ENCODE measurements at regions not wholly inside any gene's neighbourhood (a gene's known extent, or its start where the extent isn't known, plus 50 kb on each side); places are given as distances from the start of the nearest gene placed in this dataset.
"Not testable (repeated sequence)": the region's sequence is repeated elsewhere in the genome, so short reads cannot be mapped to it uniquely, and the experiment has no call there.

DNA sequence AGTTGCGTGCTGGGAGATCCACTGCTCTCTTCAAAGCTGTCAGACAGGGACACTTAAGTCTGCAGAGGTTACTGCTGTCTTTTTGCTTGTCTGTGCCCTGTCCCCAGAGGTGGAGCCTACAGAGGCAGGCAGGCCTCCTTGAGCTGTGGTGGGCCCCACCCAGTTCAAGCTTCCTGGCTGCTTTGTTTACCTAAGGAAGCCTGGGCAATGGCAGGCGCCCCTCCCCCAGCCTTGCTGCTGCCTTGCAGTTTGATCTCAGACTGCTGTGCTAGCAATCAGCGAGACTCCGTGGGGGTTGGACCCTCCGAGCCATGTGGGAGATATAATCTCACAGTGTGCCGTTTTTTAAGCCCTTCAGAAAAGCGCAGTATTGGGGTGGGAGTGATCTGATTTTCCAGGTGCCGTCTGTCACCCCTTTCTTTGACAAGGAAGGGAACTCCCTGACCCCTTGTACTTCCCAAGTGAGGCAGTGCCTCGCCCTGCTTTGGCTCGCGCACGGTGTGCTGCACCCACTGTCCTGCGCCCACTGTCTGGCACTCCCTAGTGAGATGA, 340.6 kb downstream of the PAX1 start:
- DNase-seq: not testable (repeated sequence)

DNA sequence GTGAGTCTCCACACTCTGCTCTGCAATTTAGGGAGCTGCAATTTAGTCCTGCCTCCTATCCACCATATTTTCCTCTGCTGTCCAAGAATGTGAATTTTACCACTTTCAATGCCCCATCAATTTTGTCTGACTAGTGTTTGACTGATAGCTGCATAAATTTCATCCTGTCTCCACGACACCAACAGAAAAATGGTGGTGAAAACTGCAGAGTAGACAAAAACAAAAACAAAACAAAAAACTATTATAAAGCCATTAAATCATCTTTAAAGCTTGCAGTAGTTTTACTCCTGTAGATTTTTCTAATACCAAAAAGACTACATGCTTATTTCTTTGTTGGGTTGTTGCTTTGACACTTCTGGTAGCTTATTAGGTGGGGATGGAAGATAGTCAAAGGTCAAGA, 322.0 kb downstream of the PAX1 start:
- DNase-seq: no peak

DNA sequence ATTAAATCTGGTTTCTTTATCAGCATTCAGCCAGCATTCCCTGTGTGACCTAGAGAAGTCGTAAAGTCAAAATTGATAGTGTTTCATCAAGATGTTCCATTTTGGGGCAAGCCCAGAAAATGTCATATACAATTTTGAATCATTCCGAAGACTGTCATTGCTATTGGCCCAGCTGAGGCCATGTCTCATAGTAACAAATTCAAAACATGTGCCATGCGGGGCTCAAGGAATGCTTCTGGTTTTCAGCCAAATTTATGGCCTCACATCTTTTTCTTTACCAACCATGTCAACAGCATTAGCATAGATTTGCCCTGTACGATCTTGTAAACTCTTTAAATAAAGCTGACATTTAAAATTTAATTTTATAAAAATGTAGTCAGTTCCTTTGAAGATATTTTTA, 314.7 kb downstream of the PAX1 start:
- DNase-seq: no peak

DNA sequence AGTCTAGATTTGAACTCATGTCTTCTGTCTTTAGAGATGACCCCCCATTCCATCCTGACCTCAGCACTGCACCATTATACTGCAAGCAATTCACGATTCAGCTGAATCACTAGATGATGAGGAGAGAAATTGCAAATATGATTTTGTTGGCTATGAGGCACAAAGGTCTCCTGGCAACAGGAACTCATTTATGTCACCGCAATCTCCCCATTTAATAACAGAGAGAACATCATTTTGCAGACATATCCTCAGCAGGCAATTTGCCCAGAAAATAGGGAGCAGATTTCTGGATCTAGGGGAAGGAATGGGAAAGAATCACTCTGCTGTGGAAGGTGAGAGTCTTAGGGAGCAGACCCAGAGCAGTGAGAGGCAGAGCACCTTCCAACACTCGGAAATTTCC, 303.0 kb downstream of the PAX1 start:
- no peak for DNase-seq

DNA sequence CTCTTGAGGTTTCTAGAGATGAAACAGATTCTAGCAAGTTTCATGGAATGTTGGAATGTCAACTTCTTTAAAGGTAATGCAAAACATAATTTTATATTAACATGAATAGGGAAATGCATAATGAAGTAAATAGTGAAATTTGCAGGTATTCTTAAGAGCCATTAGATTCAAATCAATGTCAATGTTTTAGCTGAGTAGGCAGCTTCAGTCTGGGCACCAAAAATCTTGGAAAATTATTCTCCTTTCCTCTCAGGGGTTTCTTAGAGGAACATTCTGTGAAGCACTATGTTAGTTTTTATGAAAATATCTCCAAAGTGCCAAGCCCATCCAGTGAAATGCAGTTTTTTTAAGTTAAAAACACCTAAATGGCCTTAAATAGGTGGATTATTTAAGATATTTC, 300.8 kb downstream of the PAX1 start:
- DNase-seq: no peak

DNA sequence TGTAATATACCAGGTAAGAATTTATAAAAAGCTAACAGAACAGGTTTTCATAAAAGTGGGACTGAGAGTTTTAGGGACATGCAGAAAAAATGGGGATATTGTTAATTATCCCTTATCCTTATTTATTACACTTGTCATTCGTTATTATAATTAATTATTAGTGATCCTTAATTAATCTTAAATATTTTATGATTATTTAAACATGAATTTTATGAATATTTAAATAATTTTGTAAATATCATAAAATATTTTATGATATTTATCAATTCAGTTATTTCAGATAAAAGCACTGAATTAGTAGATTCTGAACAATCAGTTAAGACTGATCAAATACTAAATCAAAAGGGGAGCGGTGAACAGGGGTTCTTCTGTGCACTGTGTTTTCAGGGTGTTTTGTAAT, 300.1 kb downstream of the PAX1 start:
- DNase-seq: no peak

DNA sequence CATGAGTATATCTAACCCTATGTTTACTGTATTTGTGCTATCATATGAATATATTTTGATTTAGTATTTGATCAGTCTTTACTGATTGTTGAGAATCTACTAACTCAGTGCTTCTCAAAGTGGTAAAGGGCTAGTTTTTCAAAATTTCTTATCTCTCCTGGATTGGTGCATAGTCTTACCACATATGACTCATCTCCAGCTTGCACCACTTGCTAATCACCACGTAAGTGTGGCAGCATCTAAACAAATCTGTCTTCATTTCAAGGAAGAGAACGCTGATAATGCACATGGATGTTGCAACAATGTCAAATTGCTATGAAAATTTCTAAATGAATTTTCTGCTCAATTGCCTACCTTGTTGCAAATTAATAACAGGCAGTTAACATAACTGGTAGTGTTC, 299.5 kb downstream of the PAX1 start:
- DNase-seq: no peak

DNA sequence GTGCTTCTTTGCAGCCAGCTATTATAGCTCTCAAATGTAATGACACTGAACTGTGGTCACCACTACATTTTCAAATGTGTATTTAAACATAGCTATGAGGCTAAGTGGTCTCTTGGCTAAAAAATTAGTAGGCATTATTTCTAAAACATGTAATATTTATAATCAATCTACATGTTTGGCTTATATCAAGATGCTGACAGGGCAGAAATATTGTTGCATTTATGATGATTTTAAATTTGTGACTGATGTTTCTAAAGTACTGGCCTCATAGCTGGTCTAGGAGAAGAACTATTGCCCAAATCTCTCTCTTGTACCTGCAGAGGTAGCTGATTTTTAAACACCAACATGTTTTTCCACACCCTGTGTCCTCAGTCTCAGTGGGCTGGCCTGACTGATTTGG, 298.2 kb downstream of the PAX1 start:
- DNase-seq: no peak

DNA sequence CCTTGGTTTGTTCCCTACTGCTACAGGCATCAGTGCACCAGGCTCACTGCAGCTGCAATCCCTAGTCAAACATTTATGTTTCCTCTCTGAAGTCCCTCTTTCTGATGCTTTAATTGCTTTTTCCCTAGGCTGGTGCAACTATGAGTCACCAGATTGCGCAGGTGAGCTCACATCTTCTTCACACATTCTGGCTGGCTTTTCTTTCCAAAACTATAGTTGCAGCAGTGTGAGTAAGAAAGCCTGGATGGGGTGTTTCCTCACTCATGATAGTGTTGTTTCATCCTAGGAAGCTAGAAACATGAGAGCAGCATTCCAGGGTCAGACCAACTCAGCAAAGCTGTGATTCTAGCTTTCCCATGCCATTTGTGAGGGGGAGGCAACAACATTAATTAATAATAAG, 296.4 kb downstream of the PAX1 start:
- no peak for DNase-seq

DNA sequence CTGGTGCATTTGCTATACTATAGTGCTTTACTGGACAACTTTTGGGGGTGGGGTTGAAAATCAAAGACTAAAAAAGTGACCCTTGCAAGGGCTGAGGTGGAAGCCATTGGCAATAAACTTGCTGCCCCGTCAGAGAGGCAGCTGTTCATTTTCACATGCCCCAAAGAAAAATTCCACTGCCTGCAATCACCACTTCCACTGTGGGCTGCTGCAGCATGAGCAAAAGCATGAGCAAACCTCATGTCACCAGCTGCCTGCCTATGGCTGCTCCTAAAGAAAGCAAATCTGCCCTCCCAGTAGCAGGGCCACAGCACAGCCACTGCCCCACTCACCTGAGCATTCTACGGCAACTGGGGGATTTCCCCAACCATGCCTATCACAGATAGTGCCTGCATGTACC, 290.0 kb downstream of the PAX1 start:
- DNase-seq: no peak

DNA sequence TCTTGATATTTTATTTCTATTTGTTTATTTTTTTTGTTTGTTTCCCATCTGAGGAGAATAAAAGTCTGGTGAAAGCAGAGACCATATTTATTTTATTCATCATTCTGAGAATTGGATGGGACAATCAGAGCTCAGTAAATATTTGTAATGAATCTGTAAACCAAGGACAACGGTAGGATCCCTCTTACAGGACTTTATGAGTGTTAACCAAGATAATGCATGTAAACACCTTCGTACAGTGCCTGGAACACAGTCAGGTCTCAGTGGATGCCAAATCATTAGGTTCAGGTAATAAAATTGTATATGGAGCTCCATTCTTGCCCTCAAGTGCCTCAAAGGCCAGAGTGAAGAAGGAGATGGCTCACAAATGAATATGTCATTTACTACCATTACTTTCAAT, 288.7 kb downstream of the PAX1 start:
- no peak for DNase-seq

DNA sequence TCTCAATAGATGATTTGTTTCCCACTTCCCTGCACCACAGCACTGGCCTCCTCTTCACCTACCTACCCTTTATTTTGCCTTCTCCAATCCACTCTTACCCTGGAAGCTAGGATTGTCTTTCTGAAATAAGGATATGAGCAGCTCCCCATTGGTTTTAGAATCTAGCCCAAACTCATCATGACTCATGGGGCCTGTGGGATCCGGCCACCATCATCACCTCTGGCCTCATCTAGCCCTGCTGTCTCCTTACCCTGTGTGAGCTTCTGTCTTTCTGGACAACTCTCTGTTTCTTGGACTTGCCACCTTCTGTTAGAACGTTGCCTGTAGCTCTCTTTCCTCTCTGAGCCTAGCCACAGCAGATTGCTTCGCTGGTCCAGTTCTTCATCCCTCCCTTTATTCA, 277.1 kb downstream of the PAX1 start:
- no peak for DNase-seq

DNA sequence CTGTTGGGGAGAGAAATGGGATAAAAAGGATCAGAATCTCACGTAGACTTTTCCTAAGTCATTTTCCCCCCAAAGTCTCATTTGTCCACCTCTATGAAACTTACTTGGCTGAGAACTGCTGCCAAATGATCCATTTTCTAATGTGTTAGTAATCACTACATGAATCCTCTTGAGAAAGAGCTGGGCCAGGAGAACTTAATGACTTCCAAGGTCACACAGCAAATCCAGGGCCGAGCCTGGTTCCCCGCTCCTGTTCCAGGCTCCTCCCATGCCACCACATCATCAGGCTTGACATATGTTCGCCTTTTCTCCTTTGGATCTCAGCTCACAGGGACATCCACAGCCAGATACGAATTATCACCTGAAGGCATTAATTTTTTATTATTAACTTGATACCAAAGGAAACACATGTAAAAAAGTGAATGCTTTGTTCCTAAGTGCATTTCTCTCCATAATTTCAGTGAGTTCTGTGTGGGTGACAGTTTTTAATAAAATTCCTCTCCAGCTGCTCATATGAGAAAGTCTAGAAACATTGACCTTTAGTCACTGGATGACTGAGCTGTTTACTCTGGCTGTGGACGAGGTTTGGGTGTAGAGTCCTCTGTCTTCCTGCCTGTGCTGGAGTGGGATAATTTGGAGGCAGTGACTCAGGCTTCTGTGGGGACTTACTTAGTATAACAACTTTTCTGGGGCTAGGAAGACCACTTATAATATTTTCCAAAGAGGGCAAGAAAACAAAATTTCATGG, 276.3 kb downstream of the PAX1 start:
- DNase-seq: no peak

DNA sequence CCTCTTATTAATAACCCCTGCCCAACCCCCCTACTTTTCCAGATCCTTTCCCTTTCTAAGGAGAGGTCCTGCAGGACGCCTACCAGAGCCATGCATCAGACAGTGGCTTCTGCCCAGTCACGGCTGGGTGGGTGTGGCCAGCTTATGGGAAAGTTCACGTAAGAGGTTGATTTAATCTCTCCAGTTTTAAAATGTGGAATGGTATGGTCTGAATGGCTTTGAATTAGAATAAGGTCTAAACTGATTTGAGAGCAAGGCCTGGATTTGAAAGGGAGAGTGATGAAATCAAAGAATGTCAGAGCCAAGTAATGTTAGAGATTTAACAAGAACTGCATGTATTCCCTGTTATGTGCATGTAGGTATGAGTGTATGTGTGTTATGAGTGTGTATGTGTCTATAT, 275.7 kb downstream of the PAX1 start:
- DNase-seq: no peak

DNA sequence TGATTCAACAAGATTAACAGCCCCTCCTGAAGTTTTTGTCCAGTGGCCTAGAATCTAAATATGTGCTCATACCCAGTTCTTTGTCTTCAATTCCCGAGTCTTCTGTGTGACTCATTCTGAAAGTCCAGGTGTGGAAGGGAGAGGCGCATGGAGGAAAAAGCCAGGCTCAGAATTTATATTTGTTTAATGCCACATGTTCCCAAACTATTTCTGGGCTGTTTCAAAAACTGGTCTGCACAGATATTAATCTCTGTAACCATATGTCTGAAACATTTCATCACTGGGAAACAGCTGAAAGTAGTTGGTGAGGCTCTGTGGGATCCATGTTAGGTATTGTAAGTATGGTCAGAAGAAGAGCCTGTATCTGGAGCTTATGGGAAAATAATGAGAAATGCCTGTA, 266.0 kb downstream of the PAX1 start:
- no peak for DNase-seq

DNA sequence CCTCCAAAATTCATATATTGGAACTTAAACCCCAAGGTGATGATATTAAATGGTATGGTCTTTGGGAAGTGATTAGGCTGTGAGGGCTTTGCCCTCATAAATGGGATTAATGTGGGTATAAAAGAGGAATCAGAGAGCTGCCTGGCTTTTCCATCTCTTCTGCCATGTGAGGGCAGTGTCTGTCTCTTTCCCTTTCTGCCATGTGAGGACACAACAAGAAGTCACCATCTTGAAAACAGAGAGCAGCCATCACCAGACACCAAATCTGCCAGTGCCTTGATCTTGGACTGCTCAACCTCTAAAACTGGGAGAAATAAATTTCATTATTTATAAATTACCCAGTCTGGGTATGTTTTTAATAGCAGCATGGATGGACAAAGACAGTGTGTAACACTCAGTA, 263.0 kb downstream of the PAX1 start:
- no peak for DNase-seq

DNA sequence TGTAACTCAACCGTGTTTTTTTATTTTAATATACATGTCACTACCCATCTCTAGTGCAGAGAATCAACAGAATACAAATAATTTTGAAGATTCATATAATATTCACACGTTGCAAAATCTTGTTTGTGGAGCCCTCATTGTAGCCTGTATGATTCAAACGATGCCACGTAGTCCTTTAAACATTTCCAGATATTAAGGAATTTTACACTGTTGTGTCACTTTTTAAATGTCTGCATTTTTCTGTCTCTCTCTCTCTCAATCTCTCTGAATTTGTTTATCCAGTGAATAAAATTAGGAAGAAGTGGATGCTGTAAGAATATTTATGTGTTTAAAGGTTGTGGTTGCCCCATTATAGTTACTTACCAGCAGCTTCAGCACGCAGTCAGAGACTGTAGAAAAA, 262.0 kb downstream of the PAX1 start:
- no peak for DNase-seq

DNA sequence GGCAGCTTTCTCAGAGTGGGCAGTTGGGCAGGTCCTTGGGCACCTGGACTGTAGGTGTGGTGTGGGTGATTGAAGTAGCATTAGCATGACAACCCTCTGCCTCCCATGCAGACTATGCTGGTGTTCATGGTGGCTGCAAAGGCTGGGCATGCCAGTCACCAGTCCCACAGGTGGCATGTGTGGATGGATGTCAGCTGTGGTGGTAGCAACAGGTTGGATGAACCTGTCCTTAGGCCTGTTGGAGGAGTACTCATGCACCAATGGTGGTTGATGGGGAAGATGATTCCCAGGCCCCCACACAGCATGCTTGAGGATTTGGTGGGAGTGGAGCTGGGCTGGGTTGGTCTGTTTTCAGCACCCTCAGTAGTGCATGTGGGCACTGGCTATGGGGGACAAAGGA, 251.1 kb downstream of the PAX1 start:
- no peak for DNase-seq

DNA sequence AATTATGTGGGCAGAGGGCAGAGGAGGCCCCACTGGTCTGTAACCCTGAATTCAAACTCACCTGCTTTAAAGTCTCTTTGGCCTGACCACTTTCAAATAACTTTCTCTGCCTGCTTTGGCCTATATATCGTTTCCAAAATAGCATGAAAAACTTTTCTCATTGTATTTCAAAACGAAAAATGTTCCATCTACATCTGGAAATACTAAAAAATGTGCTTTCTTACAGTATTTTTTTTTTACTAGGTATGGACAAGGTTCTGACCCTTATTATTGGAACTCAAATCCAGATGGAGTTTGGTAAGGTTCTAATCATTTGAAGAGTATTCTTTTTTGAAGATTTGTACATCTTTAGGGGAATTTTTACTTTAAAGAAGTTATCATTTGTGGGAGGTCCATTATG, 241.9 kb downstream of the PAX1 start:
- DNase-seq: no peak

DNA sequence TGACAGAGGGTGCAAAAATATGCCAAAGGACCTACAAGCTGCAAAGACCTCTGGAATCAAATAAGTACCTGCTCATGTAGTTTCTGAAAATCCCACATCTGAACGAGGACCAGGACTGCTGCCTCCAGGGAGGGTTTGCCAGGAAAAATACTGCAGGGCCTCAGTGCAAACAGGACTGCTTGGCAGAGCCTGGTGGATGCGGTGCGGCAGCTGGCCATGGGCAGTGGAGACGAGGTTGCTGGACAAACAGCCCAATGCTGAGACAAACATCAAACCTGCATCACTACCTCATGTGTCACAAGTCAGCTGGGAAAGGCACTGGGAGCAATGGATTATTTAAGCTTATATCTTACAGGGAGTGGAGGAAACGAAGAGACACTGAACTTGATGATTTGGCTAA, 238.8 kb downstream of the PAX1 start:
- no peak for DNase-seq

DNA sequence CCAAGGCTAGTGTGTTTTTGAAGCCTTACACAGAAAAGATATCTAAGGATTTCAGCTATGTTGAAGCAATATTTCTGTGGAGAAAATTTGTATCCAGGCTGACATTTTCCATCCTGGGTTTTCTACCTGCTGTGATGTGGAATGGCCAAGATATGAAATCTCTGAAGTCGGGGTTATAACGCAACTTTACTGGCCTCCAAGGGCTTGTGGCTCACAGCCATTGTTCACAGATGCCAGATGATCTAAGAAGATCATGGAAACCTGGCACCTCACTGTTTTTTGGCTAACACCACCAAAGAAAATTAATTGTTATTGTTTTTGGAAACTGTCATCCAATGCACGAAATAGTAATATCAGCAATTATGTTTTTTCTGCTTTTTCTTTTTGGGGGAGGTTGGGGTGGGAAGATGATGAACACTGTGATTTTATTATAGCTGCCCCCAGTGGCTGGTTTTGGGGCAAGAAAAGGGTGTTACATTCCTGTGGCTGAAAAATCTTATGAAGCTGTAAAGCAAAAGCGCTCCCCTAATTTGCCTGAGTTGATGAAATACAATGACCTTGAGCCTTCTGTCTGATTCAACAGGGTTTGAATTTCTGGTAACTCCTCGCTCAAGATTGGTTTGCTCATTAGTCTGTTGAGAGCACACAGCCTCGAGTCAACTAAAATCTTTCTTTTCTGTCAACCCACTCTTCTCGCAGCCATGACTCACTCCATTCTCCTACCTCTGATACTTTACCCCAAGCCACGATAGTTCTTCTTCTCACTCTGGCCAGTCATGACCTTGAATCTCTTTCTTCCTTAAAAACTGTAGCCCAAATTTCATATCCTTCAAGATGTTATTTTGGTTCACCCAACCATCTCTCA, 236.7 kb downstream of the PAX1 start:
- DNase-seq: no peak

DNA sequence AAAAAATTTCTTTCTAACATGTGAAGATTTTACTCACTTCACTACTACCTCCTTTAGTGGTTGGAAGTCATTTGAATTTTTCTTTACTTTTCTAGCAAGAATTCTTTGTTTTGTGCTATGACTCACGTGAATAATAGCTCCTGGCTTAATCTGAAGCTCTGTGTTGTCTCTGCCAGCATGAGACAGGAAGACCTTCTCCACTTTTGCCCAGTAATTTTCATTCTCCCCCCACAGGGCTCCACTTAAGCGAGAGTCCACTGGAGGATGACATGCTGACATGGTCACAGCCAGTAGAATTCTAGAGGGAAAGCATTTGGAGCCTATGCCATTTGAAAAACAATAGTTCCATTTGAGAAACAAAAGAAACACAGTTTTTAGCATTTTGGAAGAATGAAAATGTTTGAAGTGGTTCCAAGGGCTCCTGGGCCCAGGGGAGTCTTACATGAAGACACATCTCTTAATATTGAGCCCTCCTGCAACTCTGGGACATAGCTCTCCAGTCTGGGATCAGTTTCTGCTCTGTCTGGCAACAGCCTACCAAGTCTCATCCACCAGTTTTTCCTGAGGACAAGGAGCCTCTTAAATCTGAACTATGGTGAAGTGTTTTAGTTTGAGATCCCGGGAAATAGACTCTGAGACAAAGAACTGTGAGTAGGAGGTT, 231.4 kb downstream of the PAX1 start:
- no peak for DNase-seq

DNA sequence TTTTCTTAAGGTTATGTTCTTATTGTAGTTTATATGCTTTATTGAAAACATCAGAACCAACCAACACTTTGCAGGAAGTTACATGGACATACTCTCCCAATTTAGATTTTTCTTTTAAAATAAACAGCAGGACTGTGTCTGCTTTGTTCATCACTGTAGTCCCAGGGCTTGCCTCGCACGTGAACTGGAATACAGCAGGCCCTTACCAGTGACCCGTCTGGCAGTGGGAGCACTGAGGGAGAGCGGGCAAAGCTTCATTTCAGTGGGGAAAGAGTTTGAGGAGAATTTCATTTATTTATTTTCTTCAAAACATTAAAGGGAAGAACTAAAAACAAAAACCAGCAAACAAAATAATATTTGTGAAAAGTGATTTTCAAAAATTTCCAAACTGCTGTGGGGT, 230.8 kb downstream of the PAX1 start:
- DNase-seq: no peak

DNA sequence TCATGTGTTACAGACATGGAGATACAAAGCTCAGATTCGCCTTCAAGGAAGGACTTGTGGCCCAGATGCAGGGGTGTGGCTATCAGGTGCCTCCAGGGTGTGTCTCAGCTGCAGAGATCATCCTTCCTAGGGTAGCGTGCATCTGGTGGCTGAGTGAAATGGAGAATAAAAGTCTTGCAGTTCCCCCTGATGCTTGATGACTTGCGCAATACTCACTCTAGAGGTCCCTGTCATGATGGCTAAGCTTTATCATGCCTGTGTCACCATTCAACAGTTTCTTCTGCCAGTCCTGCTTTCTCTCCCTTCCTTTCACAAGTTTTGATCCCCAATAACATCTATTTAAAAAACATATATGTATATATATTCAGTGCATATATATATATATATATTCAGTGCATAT, 228.1 kb downstream of the PAX1 start:
- no peak for DNase-seq
